RPMI7951 (cell line): ENCODE measurements at regions not wholly inside any gene's neighbourhood (a gene's known extent, or its start where the extent isn't known, plus 50 kb on each side); places are given as distances from the start of the nearest gene placed in this dataset.
A peak's percentile ranks its signal among the peaks of the same experiment; 100 is the strongest.

Experiments
- DNase-seq: peaks from one replicate; pipeline ENCODE4 v3.0.0-alpha.2; 2012; ENCODE audit warnings: low read depth

GRCh38 chr10:110375121-110375520, 70.4 kb upstream of the SMNDC1 start:
- DNase-seq, result no peak

GRCh38 chr10:110376021-110376766, 71.5 kb upstream of the SMNDC1 start:
- DNase-seq, result peak; percentile 80

GRCh38 chr10:110376767-110377160, 72.0 kb upstream of the SMNDC1 start:
- no peak for DNase-seq

- DNase-seq, result no peak
Measured at GRCh38 chr10:110378006-110378405, 73.3 kb upstream of the SMNDC1 start.

GRCh38 chr10:110378533-110379108, 73.9 kb upstream of the SMNDC1 start:
- DNase-seq, result no peak

- no peak for DNase-seq
Measured at GRCh38 chr10:110379831-110380230, 75.1 kb upstream of the SMNDC1 start.

- no peak for DNase-seq
Measured at GRCh38 chr10:110380293-110380692, 75.6 kb upstream of the SMNDC1 start.

GRCh38 chr10:110382695-110383094, 78.0 kb upstream of the SMNDC1 start:
- no peak for DNase-seq

- no peak for DNase-seq
Measured at GRCh38 chr10:110387617-110387982, 82.9 kb upstream of the SMNDC1 start.

GRCh38 chr10:110387983-110388686, 83.4 kb upstream of the SMNDC1 start:
- peak; percentile 20 for DNase-seq

GRCh38 chr10:110388687-110389052, 84.0 kb upstream of the SMNDC1 start:
- no peak for DNase-seq

- no peak for DNase-seq
Measured at GRCh38 chr10:110389255-110389654, 84.5 kb upstream of the SMNDC1 start.

GRCh38 chr10:110391541-110391940, 86.8 kb upstream of the SMNDC1 start:
- DNase-seq, result no peak

- no peak for DNase-seq
Measured at GRCh38 chr10:110392121-110392520, 87.4 kb upstream of the SMNDC1 start.

- no peak for DNase-seq
Measured at GRCh38 chr10:110392868-110393740, 88.4 kb upstream of the SMNDC1 start.

- no peak for DNase-seq
Measured at GRCh38 chr10:110393866-110394265, 89.1 kb upstream of the SMNDC1 start.

- DNase-seq, result no peak
Measured at GRCh38 chr10:110394296-110394695, 89.6 kb upstream of the SMNDC1 start.

GRCh38 chr10:110394898-110395297, 90.2 kb upstream of the SMNDC1 start:
- DNase-seq, result no peak

GRCh38 chr10:110395350-110396283, 90.9 kb upstream of the SMNDC1 start:
- peak; percentile 89 for DNase-seq

- no peak for DNase-seq
Measured at GRCh38 chr10:110396284-110396651, 91.5 kb upstream of the SMNDC1 start.

GRCh38 chr10:110397856-110398255, 93.1 kb upstream of the SMNDC1 start:
- DNase-seq, result no peak
